Chondrocyte (in vitro differentiated cells): ENCODE measurements at regions not wholly inside any gene's neighbourhood (a gene's known extent, or its start where the extent isn't known, plus 50 kb on each side); places are given as distances from the start of the nearest gene placed in this dataset.
"Not testable (repeated sequence)": the region's sequence is repeated elsewhere in the genome, so short reads cannot be mapped to it uniquely, and the experiment has no call there.

Experiments
- DNase-seq: peaks from one replicate; pipeline ENCODE4 v3.0.0; 2021; ENCODE audit warnings: mixed read lengths, low spot score
- H3K27ac Mint-ChIP-seq: one replicate; pipeline ENCODE4 v1.8.0; 2021; ENCODE audit warnings: mild to moderate bottlenecking, moderate library complexity, mixed read lengths; ENCODE audit not compliant: unreplicated experiment
- H3K27me3 Mint-ChIP-seq: 2 replicates; pipeline ENCODE4 v1.8.0; 2021; ENCODE audit warnings: low read depth, mixed read lengths
- H3K36me3 Mint-ChIP-seq: 2 replicates; pipeline ENCODE4 v1.8.0; 2021; ENCODE audit warnings: low read depth, mixed read lengths
- H3K4me1 Mint-ChIP-seq: 2 replicates; pipeline ENCODE4 v1.8.0; 2021; ENCODE audit warnings: low read depth, mild to moderate bottlenecking, mixed read lengths
- H3K4me3 Mint-ChIP-seq: one replicate; pipeline ENCODE4 v1.8.0; 2021; ENCODE audit warnings: mild to moderate bottlenecking, moderate library complexity, mixed read lengths; ENCODE audit not compliant: unreplicated experiment
- H3K9me3 Mint-ChIP-seq: 2 replicates; pipeline ENCODE4 v1.8.0; 2021; ENCODE audit warnings: low read depth, mixed read lengths
- TF ChIP-seq, protein P1 (sequence below): fragments of 200-600 bp; sonication (generic); IDR thresholded peaks from 2 replicates; pipeline ENCODE4 v1.5.0; 2021; ENCODE audit warnings: antibody characterized with exemption, mild to moderate bottlenecking, moderate library complexity

GRCh38 chr2:21836261-21836660, 712.5 kb downstream of the TDRD15 start:
- DNase-seq, result no peak
- Mint-ChIP-seq H3K4me1 (no peaks in the 10 kb centered on the region), H3K27me3 (peaks cover 1% of the 10 kb centered on the region), H3K27ac (no peak overlapping the region), H3K9me3 (no peaks in the 10 kb centered on the region), H3K4me3 (no peak overlapping the region), H3K36me3 (no peaks in the 10 kb centered on the region)
- TF ChIP-seq, protein P1, sequence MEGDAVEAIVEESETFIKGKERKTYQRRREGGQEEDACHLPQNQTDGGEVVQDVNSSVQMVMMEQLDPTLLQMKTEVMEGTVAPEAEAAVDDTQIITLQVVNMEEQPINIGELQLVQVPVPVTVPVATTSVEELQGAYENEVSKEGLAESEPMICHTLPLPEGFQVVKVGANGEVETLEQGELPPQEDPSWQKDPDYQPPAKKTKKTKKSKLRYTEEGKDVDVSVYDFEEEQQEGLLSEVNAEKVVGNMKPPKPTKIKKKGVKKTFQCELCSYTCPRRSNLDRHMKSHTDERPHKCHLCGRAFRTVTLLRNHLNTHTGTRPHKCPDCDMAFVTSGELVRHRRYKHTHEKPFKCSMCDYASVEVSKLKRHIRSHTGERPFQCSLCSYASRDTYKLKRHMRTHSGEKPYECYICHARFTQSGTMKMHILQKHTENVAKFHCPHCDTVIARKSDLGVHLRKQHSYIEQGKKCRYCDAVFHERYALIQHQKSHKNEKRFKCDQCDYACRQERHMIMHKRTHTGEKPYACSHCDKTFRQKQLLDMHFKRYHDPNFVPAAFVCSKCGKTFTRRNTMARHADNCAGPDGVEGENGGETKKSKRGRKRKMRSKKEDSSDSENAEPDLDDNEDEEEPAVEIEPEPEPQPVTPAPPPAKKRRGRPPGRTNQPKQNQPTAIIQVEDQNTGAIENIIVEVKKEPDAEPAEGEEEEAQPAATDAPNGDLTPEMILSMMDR, result no peak

GRCh38 chr2:21836719-21837118, 713.0 kb downstream of the TDRD15 start:
- no peaks in the 10 kb centered on the region for H3K9me3 Mint-ChIP-seq
- H3K27ac Mint-ChIP-seq, result no peak overlapping the region
- no peak for DNase-seq
- no peak overlapping the region for H3K4me3 Mint-ChIP-seq
- H3K27me3 Mint-ChIP-seq, result peaks cover 1% of the 10 kb centered on the region
- H3K36me3 Mint-ChIP-seq, result no peaks in the 10 kb centered on the region
- TF ChIP-seq, protein P1, result no peak
- H3K4me1 Mint-ChIP-seq, result no peaks in the 10 kb centered on the region

- H3K4me1 Mint-ChIP-seq, result no peaks in the 10 kb centered on the region
- DNase-seq, result no peak
- H3K9me3 Mint-ChIP-seq, result no peaks in the 10 kb centered on the region
- H3K27ac Mint-ChIP-seq, result no peak overlapping the region
- H3K4me3 Mint-ChIP-seq, result no peak overlapping the region
- H3K27me3 Mint-ChIP-seq, result peaks cover 1% of the 10 kb centered on the region
- no peaks in the 10 kb centered on the region for H3K36me3 Mint-ChIP-seq
- TF ChIP-seq, protein P1, result no peak
Measured at GRCh38 chr2:21837168-21837960, 713.6 kb downstream of the TDRD15 start.

DNA sequence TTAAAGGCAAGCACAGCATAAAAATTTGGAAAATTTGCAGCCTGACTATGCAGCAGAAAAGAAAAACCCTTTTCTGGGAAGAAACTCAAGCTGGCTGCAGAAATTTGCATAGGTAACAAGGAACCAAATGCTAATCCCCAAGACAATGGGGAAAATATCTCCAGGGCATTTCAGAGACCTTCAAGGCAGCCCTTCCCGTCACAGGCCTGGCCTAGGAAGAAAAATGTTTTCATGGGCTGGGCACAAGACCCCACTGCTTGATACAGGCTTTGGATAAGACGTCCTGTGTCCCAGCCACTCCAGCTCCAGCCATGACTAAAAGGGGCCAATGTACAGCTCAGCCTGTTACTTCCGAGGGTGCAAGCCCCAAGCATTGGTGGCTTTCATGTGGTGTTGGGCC, 717.6 kb downstream of the TDRD15 start:
- peaks cover 1% of the 10 kb centered on the region for H3K27me3 Mint-ChIP-seq
- H3K4me3 Mint-ChIP-seq, result no peak overlapping the region
- TF ChIP-seq, protein P1, result no peak
- H3K27ac Mint-ChIP-seq, result no peak overlapping the region
- H3K36me3 Mint-ChIP-seq, result no peaks in the 10 kb centered on the region
- DNase-seq, result no peak
- no peaks in the 10 kb centered on the region for H3K4me1 Mint-ChIP-seq
- no peaks in the 10 kb centered on the region for H3K9me3 Mint-ChIP-seq

DNA sequence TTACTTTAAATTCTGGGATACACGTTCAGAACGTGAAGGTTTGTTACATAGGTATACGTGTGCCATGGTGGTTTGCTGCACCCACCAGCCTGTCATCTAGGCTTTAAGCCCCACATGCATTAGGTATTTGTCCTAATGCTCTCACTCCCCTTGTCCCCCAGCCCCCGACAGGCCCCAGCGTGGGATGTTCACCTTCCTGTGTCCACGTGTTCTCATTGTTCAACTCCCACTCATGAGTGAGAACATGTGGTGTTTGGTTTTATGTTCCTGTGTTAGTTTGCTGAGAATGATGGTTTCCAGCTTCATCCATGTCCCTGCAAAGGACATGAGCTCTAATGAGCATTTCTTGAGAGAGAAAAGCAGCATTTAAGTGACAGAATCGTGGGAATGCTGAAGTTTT, 726.6 kb downstream of the TDRD15 start:
- not testable (repeated sequence) for H3K27ac Mint-ChIP-seq, H3K4me3 Mint-ChIP-seq, H3K27me3 Mint-ChIP-seq, H3K4me1 Mint-ChIP-seq, DNase-seq, H3K36me3 Mint-ChIP-seq, H3K9me3 Mint-ChIP-seq

DNA sequence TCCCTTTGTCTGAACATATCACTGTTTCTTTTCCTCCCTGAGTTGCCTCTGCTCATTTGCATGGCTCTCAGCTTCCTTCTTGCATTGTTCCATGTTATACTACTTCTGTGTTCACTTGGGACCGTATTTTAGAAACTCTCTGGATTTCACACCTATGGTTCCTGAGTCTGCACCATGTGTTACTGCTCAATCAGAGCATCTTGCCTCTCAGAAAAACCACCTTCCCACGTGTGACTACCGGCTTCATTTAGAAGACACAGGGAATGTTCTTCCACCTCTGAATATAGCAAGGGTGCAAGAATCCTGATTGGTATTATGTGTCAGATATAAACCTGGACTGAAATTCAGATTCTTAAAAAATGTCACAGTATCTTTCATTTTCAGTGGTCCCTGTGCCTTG, 731.2 kb downstream of the TDRD15 start:
- Mint-ChIP-seq H3K27me3 (no peaks in the 10 kb centered on the region), H3K27ac (no peak overlapping the region), H3K4me1 (no peaks in the 10 kb centered on the region), H3K36me3 (no peaks in the 10 kb centered on the region), H3K9me3 (no peaks in the 10 kb centered on the region), H3K4me3 (no peak overlapping the region)
- no peak for DNase-seq
- TF ChIP-seq, protein P1, result no peak
